ENCODE measurements at regions not wholly inside any gene's neighbourhood (a gene's known extent, or its start where the extent isn't known, plus 50 kb on each side); places are given as distances from the start of the nearest gene placed in this dataset.

GRCh38 chr22:35479985-35480550, 60.6 kb upstream of the RASD2 start:
- H3K27me3 ChIP-seq = no peaks in the 10 kb centered on the region
- peaks cover 0 to 20% of the 10 kb centered on the region in 2 donors for H3K4me1 ChIP-seq
- H3K4me3 ChIP-seq = no peak overlapping the region
- no peak for DNase-seq (ENCODE audit: low spot score)
- no peaks in the 10 kb centered on the region for H3K36me3 ChIP-seq
- no peaks in the 10 kb centered on the region for H3K9me3 ChIP-seq
- peak overlapping the region in 1 of 2 donors; percentile 38 for H3K27ac ChIP-seq
- no peak for TF ChIP-seq CTCF (IDR thresholded peaks at IDR 0.05)

GRCh38 chr22:35480627-35481550, 59.7 kb upstream of the RASD2 start:
- Histone ChIP-seq H3K9me3 (no peaks in the 10 kb centered on the region), H3K4me1 (peaks cover 0 to 20% of the 10 kb centered on the region in 2 donors), H3K4me3 (no peak overlapping the region), H3K27me3 (no peaks in the 10 kb centered on the region), H3K27ac (peak overlapping the region in 1 of 2 donors; percentile 38), H3K36me3 (no peaks in the 10 kb centered on the region)
- TF ChIP-seq CTCF (IDR thresholded peaks at IDR 0.05) = no peak
- DNase-seq (ENCODE audit: low spot score) = no peak

- H3K27ac ChIP-seq = no peak overlapping the region
- no peak for DNase-seq (ENCODE audit: low spot score)
- H3K4me1 ChIP-seq = peaks cover 0 to 20% of the 10 kb centered on the region in 2 donors
- H3K36me3 ChIP-seq = no peaks in the 10 kb centered on the region
- H3K27me3 ChIP-seq = no peaks in the 10 kb centered on the region
- no peak for TF ChIP-seq CTCF (IDR thresholded peaks at IDR 0.05)
- H3K4me3 ChIP-seq = no peak overlapping the region
- H3K9me3 ChIP-seq = no peaks in the 10 kb centered on the region
These were observed 58.3 kb upstream of the RASD2 start for GRCh38 chr22:35482311-35482710.

- Histone ChIP-seq H3K36me3 (no peaks in the 10 kb centered on the region), H3K27ac (no peak overlapping the region), H3K27me3 (no peaks in the 10 kb centered on the region), H3K4me3 (no peak overlapping the region), H3K9me3 (no peaks in the 10 kb centered on the region), H3K4me1 (peaks cover 0 to 19% of the 10 kb centered on the region in 2 donors)
- TF ChIP-seq CTCF (IDR thresholded peaks at IDR 0.05) = no peak
- DNase-seq (ENCODE audit: low spot score) = no peak
These were observed 57.7 kb upstream of the RASD2 start for GRCh38 chr22:35482974-35483373.

GRCh38 chr22:35483730-35484129, 56.9 kb upstream of the RASD2 start:
- no peaks in the 10 kb centered on the region for H3K36me3 ChIP-seq
- no peak for TF ChIP-seq CTCF (IDR thresholded peaks at IDR 0.05)
- no peak overlapping the region for H3K4me3 ChIP-seq
- no peak for DNase-seq (ENCODE audit: low spot score)
- H3K27ac ChIP-seq = no peak overlapping the region
- H3K9me3 ChIP-seq = no peaks in the 10 kb centered on the region
- H3K4me1 ChIP-seq = peaks cover 0 to 17% of the 10 kb centered on the region in 2 donors
- H3K27me3 ChIP-seq = no peaks in the 10 kb centered on the region

All from right atrium auricular region (tissue), 2 donors.